ENCODE measurements at regions not wholly inside any gene's neighbourhood (a gene's known extent, or its start where the extent isn't known, plus 50 kb on each side); places are given as distances from the start of the nearest gene placed in this dataset.

DNA sequence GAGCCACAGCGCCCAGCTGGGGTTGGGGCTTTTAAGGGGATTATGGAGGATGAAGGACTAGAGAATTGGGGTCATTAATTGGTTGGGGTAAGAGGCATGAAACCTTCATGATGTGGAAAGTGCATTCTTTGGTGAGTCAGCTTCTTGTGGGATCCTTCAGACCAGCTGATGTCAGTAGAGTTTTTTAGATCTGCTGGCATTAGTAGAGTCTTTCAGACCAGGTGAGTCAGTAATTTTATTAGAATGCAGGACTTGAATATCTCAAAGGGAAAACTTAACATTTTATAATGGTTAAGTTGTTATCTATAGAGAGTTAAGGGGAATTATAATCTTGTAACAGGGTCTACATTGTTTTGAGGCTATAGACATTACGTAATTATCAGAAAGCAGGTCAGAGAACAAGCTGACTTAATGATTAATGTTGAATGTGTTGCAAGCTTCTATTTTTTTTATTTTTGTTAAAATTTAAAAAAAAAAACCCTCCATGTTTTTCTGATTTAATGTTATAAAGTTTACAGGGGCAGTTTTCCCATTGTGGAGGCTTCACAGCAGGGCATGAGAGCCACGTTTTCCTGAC lies 160.9 kb upstream of the FMN2 start:
- ChIA-PET CTCF (no interaction called here), POLR2A (no interaction called here)
- in situ Hi-C loops (cut with HindIII; ENCODE audit: low pct_unique_long_range_greater_than_20kb, low sequenced_read_pairs) = no loop called here
- no TSS peak for BruUV-seq (replicated peaks)
- no peaks in the 10 kb centered on the region for H3K27me3 ChIP-seq (ENCODE audit: control insufficient read depth, insufficient read depth, low read length)
- H3K4me1 ChIP-seq (ENCODE audit: control insufficient read depth, insufficient read depth, low read length) = no peaks in the 10 kb centered on the region
- ATAC-seq = no peak
- no peak for DNase-seq (ENCODE audit: low read depth, low spot score)
- H3K4me3 ChIP-seq (ENCODE audit: low read depth in 2 of 2, low read length in 2 of 2) = no peak overlapping the region
- intact Hi-C loops (cut with micrococcal nuclease; ENCODE audit: unreplicated experiment) = no loop called here
- TF ChIP-seq REST (IDR thresholded peaks at IDR 0.05; ENCODE audit: insufficient read depth in 1 of 2, low read depth in 2 of 2, low read length in 1 of 2) (no peak), CTCF (IDR thresholded peaks at IDR 0.05) (no peak), SIN3A (IDR thresholded peaks at IDR 0.05; ENCODE audit: borderline replicate concordance, insufficient read depth, low read depth, low read length) (no peak), TCF7L2 (IDR thresholded peaks at IDR 0.05; ENCODE audit: low read depth, low read length) (no peak), POLR2AphosphoS5 (IDR thresholded peaks at IDR 0.05; ENCODE audit: low read depth, low read length) (no peak)
- H3K36me3 ChIP-seq (ENCODE audit: control insufficient read depth, insufficient read depth, low read length) = no peaks in the 10 kb centered on the region
- H3K9me3 ChIP-seq (ENCODE audit: control insufficient read depth, insufficient read depth, low read depth, low read length) = no peaks in the 10 kb centered on the region
- H3K27ac ChIP-seq (ENCODE audit: low read length) = no peak overlapping the region

- no peaks in the 10 kb centered on the region for H3K36me3 ChIP-seq (ENCODE audit: control insufficient read depth, insufficient read depth, low read length)
- no peak for DNase-seq (ENCODE audit: low read depth, low spot score)
- H3K4me1 ChIP-seq (ENCODE audit: control insufficient read depth, insufficient read depth, low read length) = no peaks in the 10 kb centered on the region
- H3K9me3 ChIP-seq (ENCODE audit: control insufficient read depth, insufficient read depth, low read depth, low read length) = no peaks in the 10 kb centered on the region
- TF ChIP-seq REST (IDR thresholded peaks at IDR 0.05; ENCODE audit: insufficient read depth in 1 of 2, low read depth in 2 of 2, low read length in 1 of 2) (no peak), TCF7L2 (IDR thresholded peaks at IDR 0.05; ENCODE audit: low read depth, low read length) (no peak), SIN3A (IDR thresholded peaks at IDR 0.05; ENCODE audit: borderline replicate concordance, insufficient read depth, low read depth, low read length) (no peak), CTCF (IDR thresholded peaks at IDR 0.05) (no peak), POLR2AphosphoS5 (IDR thresholded peaks at IDR 0.05; ENCODE audit: low read depth, low read length) (no peak)
- BruUV-seq (replicated peaks) = no TSS peak
- no peak for ATAC-seq
- H3K27me3 ChIP-seq (ENCODE audit: control insufficient read depth, insufficient read depth, low read length) = no peaks in the 10 kb centered on the region
- H3K4me3 ChIP-seq (ENCODE audit: low read depth in 2 of 2, low read length in 2 of 2) = no peak overlapping the region
- intact Hi-C loops (cut with micrococcal nuclease; ENCODE audit: unreplicated experiment) = no loop called here
- in situ Hi-C loops (cut with HindIII; ENCODE audit: low pct_unique_long_range_greater_than_20kb, low sequenced_read_pairs) = no loop called here
- ChIA-PET POLR2A (no interaction called here), CTCF (no interaction called here)
- H3K27ac ChIP-seq (ENCODE audit: low read length) = no peak overlapping the region
Measured at GRCh38 chr1:239931341-239931740, 160.3 kb upstream of the FMN2 start.
